NK-92 treated with Interleukin-12 subunit alpha and Interleukin-12 subunit beta, amount 100 ng/mL, for 24 hours (cell line): ENCODE measurements at regions not wholly inside any gene's neighbourhood (a gene's known extent, or its start where the extent isn't known, plus 50 kb on each side); places are given as distances from the start of the nearest gene placed in this dataset.

Experiments
- DNase-seq: peaks from one replicate; lab custom pipeline; 2025; lab: John Stamatoyannopoulos, UW

- DNase-seq: no peak
These were observed 426.5 kb downstream of the SLC4A3 start for GRCh38 chr2:220053919-220054318.

GRCh38 chr2:220057391-220057790 is 430.0 kb downstream of the SLC4A3 start:
- no peak for DNase-seq

- no peak for DNase-seq
These were observed 430.5 kb downstream of the SLC4A3 start for GRCh38 chr2:220057916-220058315.

GRCh38 chr2:220064111-220065030 is 436.9 kb downstream of the SLC4A3 start:
- no peak for DNase-seq

- DNase-seq: no peak
These were observed 438.2 kb downstream of the SLC4A3 start for GRCh38 chr2:220065581-220065980.

GRCh38 chr2:220068846-220069245 is 441.4 kb downstream of the SLC4A3 start:
- DNase-seq: no peak

- DNase-seq: no peak
These were observed 442.9 kb downstream of the SLC4A3 start for GRCh38 chr2:220070349-220070748.

GRCh38 chr2:220071696-220072095 is 444.3 kb downstream of the SLC4A3 start:
- DNase-seq: no peak

- DNase-seq: no peak
These were observed 445.3 kb downstream of the SLC4A3 start for GRCh38 chr2:220072669-220073220.

GRCh38 chr2:220075835-220076234 is 448.4 kb downstream of the SLC4A3 start:
- no peak for DNase-seq

- no peak for DNase-seq
These were observed 449.3 kb downstream of the SLC4A3 start for GRCh38 chr2:220076734-220077133.

- DNase-seq: no peak
These were observed 450.1 kb downstream of the SLC4A3 start for GRCh38 chr2:220077488-220077887.

GRCh38 chr2:220078439-220078838 is 451.0 kb downstream of the SLC4A3 start:
- no peak for DNase-seq

GRCh38 chr2:220079595-220079994 is 452.2 kb downstream of the SLC4A3 start:
- DNase-seq: no peak

- no peak for DNase-seq
These were observed 453.7 kb downstream of the SLC4A3 start for GRCh38 chr2:220081171-220081570.

GRCh38 chr2:220090050-220090449 is 462.6 kb downstream of the SLC4A3 start:
- no peak for DNase-seq

- no peak for DNase-seq
These were observed 469.0 kb downstream of the SLC4A3 start for GRCh38 chr2:220096406-220096805.

- no peak for DNase-seq
These were observed 474.6 kb downstream of the SLC4A3 start for GRCh38 chr2:220101980-220102379.

GRCh38 chr2:220103596-220103995 is 476.2 kb downstream of the SLC4A3 start:
- no peak for DNase-seq

- no peak for DNase-seq
These were observed 477.5 kb downstream of the SLC4A3 start for GRCh38 chr2:220104871-220105351.

- DNase-seq: no peak
These were observed 478.6 kb downstream of the SLC4A3 start for GRCh38 chr2:220106065-220106464.

GRCh38 chr2:220107380-220107791 is 480.0 kb downstream of the SLC4A3 start:
- no peak for DNase-seq

GRCh38 chr2:220114443-220114842 is 487.0 kb downstream of the SLC4A3 start:
- no peak for DNase-seq
